ENCODE measurements at regions not wholly inside any gene's neighbourhood (a gene's known extent, or its start where the extent isn't known, plus 50 kb on each side); places are given as distances from the start of the nearest gene placed in this dataset.

DNA sequence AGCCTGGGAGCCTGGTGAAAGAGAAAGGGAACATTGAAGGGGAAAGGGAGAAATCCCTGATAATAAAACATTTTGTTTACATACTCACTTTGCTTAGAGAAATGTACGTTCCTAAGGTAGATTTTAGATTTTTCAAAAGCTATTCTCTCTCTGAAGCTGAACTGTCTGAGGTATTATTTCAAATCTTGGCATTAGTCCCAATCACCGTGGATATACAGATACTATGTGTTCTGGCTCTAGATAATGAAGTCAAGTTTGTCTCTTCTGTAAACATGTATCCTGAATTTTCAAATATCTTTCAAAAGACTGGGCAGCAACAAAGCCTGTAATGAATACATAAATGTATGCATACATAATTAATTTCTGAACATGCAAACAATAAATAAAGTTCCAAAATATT is 1104.2 kb upstream of the FAM98A start:
- TF ChIP-seq POLR2AphosphoS5 (IDR thresholded peaks at IDR 0.05; ENCODE audit: low read depth, low read length) (no peak), POLR2A (IDR thresholded peaks at IDR 0.05; ENCODE audit: low read depth, low read length) (no peak), TAF1 (IDR thresholded peaks at IDR 0.05; ENCODE audit: borderline replicate concordance, low read depth, low read length) (no peak)
